Keratinocyte (primary cell): ENCODE measurements at regions not wholly inside any gene's neighbourhood (a gene's known extent, or its start where the extent isn't known, plus 50 kb on each side); places are given as distances from the start of the nearest gene placed in this dataset.

Source experiments
- CTCF ChIP-seq, 3 experiments: IDR thresholded peaks in 1 of 3; conservative IDR thresholded peaks in 1 of 3; optimal IDR thresholded peaks in 1 of 3; 2 replicates in 2 of 3; 3 replicates in 1 of 3; pipeline versions ENCODE3 to v1.5.1; 2011; ENCODE audit warnings: low read length in 3 of 3, mild to moderate bottlenecking in 3 of 3, moderate library complexity in 2 of 3, control low read depth in 1 of 3, inconsistent platforms in 1 of 3; ENCODE audit not compliant: insufficient read depth in 2 of 3; ENCODE audit errors: extremely low read depth in 1 of 3
- EZH2 ChIP-seq: IDR thresholded peaks from one replicate; pipeline ENCODE4 v1.6.1; 2012; ENCODE audit warnings: inconsistent platforms, mild to moderate bottlenecking, low read length, moderate library complexity

- TF ChIP-seq CTCF (optimal IDR thresholded peaks at IDR 0.05 in 1 of 3, IDR thresholded peaks at IDR 0.05 in 1 of 3, conservative IDR thresholded peaks at IDR 0.05 in 1 of 3; ENCODE audit: extremely low read depth in 1 of 3, insufficient read depth in 2 of 3, low read length in 3 of 3) (no peak), EZH2 (no peak)
Measured at GRCh38 chr9:91145496-91145895, 216.2 kb downstream of the AUH start.
